ENCODE measurements at regions not wholly inside any gene's neighbourhood (a gene's known extent, or its start where the extent isn't known, plus 50 kb on each side); places are given as distances from the start of the nearest gene placed in this dataset.
"Not testable (repeated sequence)": the region's sequence is repeated elsewhere in the genome, so short reads cannot be mapped to it uniquely, and the experiment has no call there.

- H3K36me3 Mint-ChIP-seq (ENCODE audit: low read depth) = no peaks in the 10 kb centered on the region
- no peak for ATAC-seq (replicated peaks)
- no peak overlapping the region for H3K27ac Mint-ChIP-seq
- no peaks in the 10 kb centered on the region for H3K9me3 Mint-ChIP-seq
- H3K4me3 Mint-ChIP-seq = no peak overlapping the region
- no peaks in the 10 kb centered on the region for H3K4me1 Mint-ChIP-seq
- peaks cover 16% of the 10 kb centered on the region for H3K27me3 Mint-ChIP-seq
These were observed 51.1 kb upstream of the ROPN1 start for GRCh38 chr3:124043023-124043422.

GRCh38 chr3:124044956-124045355 is 53.0 kb upstream of the ROPN1 start:
- Mint-ChIP-seq H3K4me3 (no peak overlapping the region), H3K9me3 (no peaks in the 10 kb centered on the region), H3K4me1 (no peaks in the 10 kb centered on the region), H3K27ac (no peak overlapping the region), H3K36me3 (ENCODE audit: low read depth) (no peaks in the 10 kb centered on the region), H3K27me3 (peaks cover 23% of the 10 kb centered on the region)
- no peak for ATAC-seq (replicated peaks)

- Mint-ChIP-seq H3K27me3 (peaks cover 42% of the 10 kb centered on the region), H3K4me1 (no peaks in the 10 kb centered on the region), H3K27ac (no peak overlapping the region), H3K9me3 (peaks cover 4% of the 10 kb centered on the region), H3K4me3 (no peak overlapping the region), H3K36me3 (ENCODE audit: low read depth) (no peaks in the 10 kb centered on the region)
- ATAC-seq (replicated peaks) = no peak
These were observed 57.3 kb upstream of the ROPN1 start for GRCh38 chr3:124048967-124049798.

- peaks cover 4% of the 10 kb centered on the region for H3K9me3 Mint-ChIP-seq
- no peak for ATAC-seq (replicated peaks)
- peaks cover 26% of the 10 kb centered on the region for H3K27me3 Mint-ChIP-seq
- H3K27ac Mint-ChIP-seq = no peak overlapping the region
- H3K4me1 Mint-ChIP-seq = no peaks in the 10 kb centered on the region
- no peaks in the 10 kb centered on the region for H3K36me3 Mint-ChIP-seq (ENCODE audit: low read depth)
- H3K4me3 Mint-ChIP-seq = no peak overlapping the region
These were observed 59.7 kb upstream of the ROPN1 start for GRCh38 chr3:124051636-124052035.

- no peaks in the 10 kb centered on the region for H3K4me1 Mint-ChIP-seq
- H3K27me3 Mint-ChIP-seq = peaks cover 38% of the 10 kb centered on the region
- no peaks in the 10 kb centered on the region for H3K36me3 Mint-ChIP-seq (ENCODE audit: low read depth)
- H3K27ac Mint-ChIP-seq = no peak overlapping the region
- H3K9me3 Mint-ChIP-seq = peaks cover 4% of the 10 kb centered on the region
- ATAC-seq (replicated peaks) = no peak
- H3K4me3 Mint-ChIP-seq = no peak overlapping the region
These were observed 61.9 kb upstream of the ROPN1 start for GRCh38 chr3:124053871-124054270.

GRCh38 chr3:124056846-124057245 is 64.9 kb upstream of the ROPN1 start:
- Mint-ChIP-seq H3K9me3 (peaks cover 4% of the 10 kb centered on the region), H3K4me1 (no peaks in the 10 kb centered on the region), H3K36me3 (ENCODE audit: low read depth) (no peaks in the 10 kb centered on the region), H3K27ac (no peak overlapping the region), H3K4me3 (no peak overlapping the region), H3K27me3 (peaks cover 21% of the 10 kb centered on the region)
- no peak for ATAC-seq (replicated peaks)

GRCh38 chr3:124057420-124057819 is 65.5 kb upstream of the ROPN1 start:
- Mint-ChIP-seq H3K27me3 (peaks cover 19% of the 10 kb centered on the region), H3K27ac (no peak overlapping the region), H3K4me1 (no peaks in the 10 kb centered on the region), H3K4me3 (no peak overlapping the region), H3K9me3 (peaks cover 4% of the 10 kb centered on the region), H3K36me3 (ENCODE audit: low read depth) (no peaks in the 10 kb centered on the region)
- no peak for ATAC-seq (replicated peaks)

GRCh38 chr3:124059580-124059979 is 67.7 kb upstream of the ROPN1 start:
- H3K27me3 Mint-ChIP-seq = peaks cover 15% of the 10 kb centered on the region
- no peaks in the 10 kb centered on the region for H3K36me3 Mint-ChIP-seq (ENCODE audit: low read depth)
- H3K4me1 Mint-ChIP-seq = no peaks in the 10 kb centered on the region
- H3K4me3 Mint-ChIP-seq = no peak overlapping the region
- H3K9me3 Mint-ChIP-seq = no peaks in the 10 kb centered on the region
- no peak for ATAC-seq (replicated peaks)
- H3K27ac Mint-ChIP-seq = no peak overlapping the region

GRCh38 chr3:124063197-124063909 is 71.4 kb upstream of the ROPN1 start:
- H3K27ac Mint-ChIP-seq = no peak overlapping the region
- no peaks in the 10 kb centered on the region for H3K9me3 Mint-ChIP-seq
- H3K4me3 Mint-ChIP-seq = no peak overlapping the region
- no peak for ATAC-seq (replicated peaks)
- no peaks in the 10 kb centered on the region for H3K36me3 Mint-ChIP-seq (ENCODE audit: low read depth)
- no peaks in the 10 kb centered on the region for H3K4me1 Mint-ChIP-seq
- peaks cover 5% of the 10 kb centered on the region for H3K27me3 Mint-ChIP-seq

- ATAC-seq (replicated peaks) = no peak
- Mint-ChIP-seq H3K9me3 (no peaks in the 10 kb centered on the region), H3K27ac (no peak overlapping the region), H3K27me3 (peaks cover 3% of the 10 kb centered on the region), H3K4me3 (no peak overlapping the region), H3K4me1 (no peaks in the 10 kb centered on the region), H3K36me3 (ENCODE audit: low read depth) (no peaks in the 10 kb centered on the region)
These were observed 72.1 kb upstream of the ROPN1 start for GRCh38 chr3:124064050-124064449.

GRCh38 chr3:124066543-124066942 is 74.6 kb upstream of the ROPN1 start:
- H3K4me1 Mint-ChIP-seq; H3K9me3 Mint-ChIP-seq; H3K27ac Mint-ChIP-seq; H3K4me3 Mint-ChIP-seq; ATAC-seq (replicated peaks); H3K36me3 Mint-ChIP-seq (ENCODE audit: low read depth): not testable (repeated sequence)
- H3K27me3 Mint-ChIP-seq = peaks cover 15% of the 10 kb centered on the region

GRCh38 chr3:124069706-124070105 is 77.8 kb upstream of the ROPN1 start:
- H3K27me3 Mint-ChIP-seq = peaks cover 18% of the 10 kb centered on the region
- H3K9me3 Mint-ChIP-seq; H3K4me3 Mint-ChIP-seq; H3K36me3 Mint-ChIP-seq (ENCODE audit: low read depth); ATAC-seq (replicated peaks); H3K27ac Mint-ChIP-seq; H3K4me1 Mint-ChIP-seq: not testable (repeated sequence)

- not testable (repeated sequence) for ATAC-seq (replicated peaks); H3K4me3 Mint-ChIP-seq; H3K4me1 Mint-ChIP-seq; H3K9me3 Mint-ChIP-seq; H3K27ac Mint-ChIP-seq; H3K36me3 Mint-ChIP-seq (ENCODE audit: low read depth)
- H3K27me3 Mint-ChIP-seq = peaks cover 16% of the 10 kb centered on the region
These were observed 83.2 kb upstream of the ROPN1 start for GRCh38 chr3:124075090-124075489.

GRCh38 chr3:124075753-124076152 is 83.8 kb upstream of the ROPN1 start:
- no peaks in the 10 kb centered on the region for H3K9me3 Mint-ChIP-seq
- H3K4me1 Mint-ChIP-seq = no peaks in the 10 kb centered on the region
- no peak overlapping the region for H3K27ac Mint-ChIP-seq
- H3K27me3 Mint-ChIP-seq = peaks cover 15% of the 10 kb centered on the region
- H3K36me3 Mint-ChIP-seq (ENCODE audit: low read depth) = no peaks in the 10 kb centered on the region
- no peak for ATAC-seq (replicated peaks)
- no peak overlapping the region for H3K4me3 Mint-ChIP-seq

GRCh38 chr3:124076235-124076634 is 84.3 kb upstream of the ROPN1 start:
- Mint-ChIP-seq H3K9me3 (no peaks in the 10 kb centered on the region), H3K27me3 (peaks cover 12% of the 10 kb centered on the region), H3K27ac (no peak overlapping the region), H3K4me1 (no peaks in the 10 kb centered on the region), H3K36me3 (ENCODE audit: low read depth) (no peaks in the 10 kb centered on the region), H3K4me3 (no peak overlapping the region)
- no peak for ATAC-seq (replicated peaks)
